H1 (cell line): ENCODE measurements at regions not wholly inside any gene's neighbourhood (a gene's known extent, or its start where the extent isn't known, plus 50 kb on each side); places are given as distances from the start of the nearest gene placed in this dataset.

Experiments used
- CTCF ChIA-PET: fragments of 300-600 bp; sonication (Branson Sonifier 250); formaldehyde crosslinking; loops from one replicate; lab custom pipeline; 2021; ENCODE audit not compliant: partially characterized antibody; lab: Charles Lee
- POLR2A ChIA-PET: fragments of 300-600 bp; sonication (Branson Sonifier 250); formaldehyde crosslinking; loops from one replicate; lab custom pipeline; 2021; ENCODE audit warnings: inconsistent platforms; ENCODE audit not compliant: partially characterized antibody; lab: Charles Lee
- DNase-seq, 2 experiments: peaks; one replicate each; pipeline versions ENCODE4 v3.0.0 to v3.0.0-alpha.2; 2010 to 2022; ENCODE audit warnings: low spot score in 2 of 2, low read depth in 1 of 2, mixed read lengths in 1 of 2
- FAIRE-seq: peaks from 2 replicates; lab custom pipeline; 2011; peaks lifted over from hg19 to GRCh38; lab: Jason Lieb, UNC
- H2AFZ ChIP-seq: 2 replicates; pipeline ENCODE4 v1.8.1; 2012; ENCODE audit warnings: low read length, inconsistent platforms
- H2AK5ac ChIP-seq: 2 replicates; pipeline ENCODE4 v1.6.1; 2013; ENCODE audit warnings: low read depth, low read length
- H2BK120ac ChIP-seq: replicated peaks from 2 replicates; pipeline ENCODE3; 2013; ENCODE audit warnings: low read depth, low read length, inconsistent platforms
- H2BK12ac ChIP-seq: 2 replicates; pipeline ENCODE4 v1.6.1; 2013; ENCODE audit warnings: low read depth, low read length
- H2BK15ac ChIP-seq: 2 replicates; pipeline ENCODE4 v1.6.1; 2013; ENCODE audit warnings: low read length
- H2BK20ac ChIP-seq: 2 replicates; pipeline ENCODE4 v1.6.1; 2013; ENCODE audit warnings: low read length
- H2BK5ac ChIP-seq: 2 replicates; pipeline ENCODE4 v1.6.1; 2013; ENCODE audit warnings: low read depth, low read length
- H3K14ac ChIP-seq: 2 replicates; pipeline ENCODE4 v1.6.1; 2013; ENCODE audit warnings: inconsistent platforms; ENCODE audit not compliant: insufficient read length
- H3K18ac ChIP-seq: 2 replicates; pipeline ENCODE4 v1.6.1; 2013; ENCODE audit warnings: low read length; ENCODE audit errors: extremely low read depth
- H3K23ac ChIP-seq: 2 replicates; pipeline ENCODE4 v1.6.1; 2013; ENCODE audit warnings: inconsistent platforms; ENCODE audit not compliant: insufficient read length
- H3K23me2 ChIP-seq: 2 replicates; pipeline ENCODE4 v1.6.1; 2013; ENCODE audit warnings: low read depth, low read length
- H3K27ac ChIP-seq: 2 replicates; pipeline ENCODE4 v1.6.1; 2011; ENCODE audit warnings: low read depth, low read length, inconsistent platforms
- H3K27me3 ChIP-seq, 4 experiments: replicated peaks in 1 of 4; 1 replicate in 1 of 4; 2 replicates in 3 of 4; pipeline versions ENCODE4 v1.6.1 to v1.8.1; 2011 to 2013; ENCODE audit warnings: low read length in 3 of 4, mild to moderate bottlenecking in 3 of 4, inconsistent platforms in 2 of 4, mixed read lengths in 2 of 4, moderate library complexity in 1 of 4; ENCODE audit not compliant: control insufficient read depth in 3 of 4, insufficient read depth in 3 of 4; ENCODE audit errors: extremely low read depth in 1 of 4
- H3K36me3 ChIP-seq, 4 experiments: 2 replicates each; pipeline versions ENCODE4 v1.6.1 to v1.8.1; 2011 to 2013; ENCODE audit warnings: mild to moderate bottlenecking in 4 of 4, low read length in 3 of 4, moderate library complexity in 2 of 4, control low read depth in 1 of 4, inconsistent platforms in 1 of 4; ENCODE audit not compliant: insufficient read depth in 4 of 4, control insufficient read depth in 2 of 4
- H3K4ac ChIP-seq: replicated peaks from 2 replicates; pipeline ENCODE3; 2013; ENCODE audit warnings: low read length, low read depth, mixed read lengths, inconsistent platforms; ENCODE audit not compliant: insufficient read length
- H3K4me1 ChIP-seq, 4 experiments: replicated peaks in 1 of 4; 1 replicate in 1 of 4; 2 replicates in 3 of 4; pipeline versions ENCODE4 v1.6.1 to v1.8.1; 2011 to 2013; ENCODE audit warnings: low read length in 3 of 4, inconsistent platforms in 2 of 4, mixed read lengths in 1 of 4; ENCODE audit not compliant: insufficient read depth in 4 of 4, control insufficient read depth in 3 of 4
- H3K4me2 ChIP-seq, 2 experiments: 2 replicates each; pipeline versions ENCODE4 v1.6.1 to v1.8.1; 2011 to 2013; ENCODE audit warnings: low read depth in 2 of 2, low read length in 2 of 2, control low read depth in 1 of 2, inconsistent platforms in 1 of 2, mild to moderate bottlenecking in 1 of 2; ENCODE audit not compliant: insufficient read depth in 1 of 2
- H3K4me3 ChIP-seq, 4 experiments: fragments of 200-600, 300-600 bp in 1 of 4; sonication (generic), shearing (Covaris generic), sonication (Bioruptor Twin) in 1 of 4; 2 replicates each; pipeline versions ENCODE4 v1.5.1 to v1.8.1; 2011 to 2016; ENCODE audit warnings: low read length in 4 of 4, low read depth in 3 of 4, control low read depth in 2 of 4, inconsistent platforms in 2 of 4, mild to moderate bottlenecking in 2 of 4, mixed read lengths in 1 of 4, moderate library complexity in 1 of 4; ENCODE audit not compliant: insufficient read depth in 2 of 4; ENCODE audit errors: extremely low read depth in 1 of 4
- H3K56ac ChIP-seq: replicated peaks from 2 replicates; pipeline ENCODE3; 2013; ENCODE audit warnings: low read depth, mild to moderate bottlenecking, mixed read lengths, low read length, inconsistent platforms; ENCODE audit not compliant: insufficient read length
- H3K79me1 ChIP-seq: 2 replicates; pipeline ENCODE4 v1.6.1; 2013; ENCODE audit warnings: low read depth, low read length, control low read depth
- H3K79me2 ChIP-seq, 2 experiments: 2 replicates each; pipeline versions ENCODE4 v1.6.1 to v1.8.1; 2012 to 2013; ENCODE audit warnings: low read length in 2 of 2, mild to moderate bottlenecking in 2 of 2, inconsistent platforms in 1 of 2; ENCODE audit not compliant: insufficient read depth in 2 of 2, control insufficient read depth in 1 of 2
- H3K9ac ChIP-seq, 4 experiments: replicated peaks in 1 of 4; 1 replicate in 1 of 4; 2 replicates in 3 of 4; pipeline versions ENCODE4 v1.6.1 to v1.8.1; 2011 to 2013; ENCODE audit warnings: low read depth in 3 of 4, low read length in 3 of 4, control low read depth in 2 of 4, mild to moderate bottlenecking in 2 of 4, moderate library complexity in 2 of 4, inconsistent platforms in 1 of 4; ENCODE audit errors: extremely low read depth in 1 of 4
- H3K9me3 ChIP-seq, 2 experiments: 2 replicates each; pipeline versions ENCODE4 v1.6.1 to v1.8.1; 2012 to 2013; ENCODE audit warnings: mild to moderate bottlenecking in 2 of 2, moderate library complexity in 2 of 2, control low read depth in 1 of 2, inconsistent platforms in 1 of 2, low read depth in 1 of 2, low read length in 1 of 2, mixed read lengths in 1 of 2; ENCODE audit not compliant: insufficient read depth in 2 of 2
- H4K20me1 ChIP-seq, 2 experiments: replicated peaks in 1 of 2; 2 replicates each; pipeline versions ENCODE3 to v1.8.1; 2011 to 2013; ENCODE audit warnings: inconsistent platforms in 2 of 2, low read length in 2 of 2, mild to moderate bottlenecking in 1 of 2; ENCODE audit not compliant: insufficient read depth in 2 of 2, control insufficient read depth in 1 of 2
- H4K5ac ChIP-seq: 2 replicates; pipeline ENCODE4 v1.6.1; 2013; ENCODE audit warnings: low read length, low read depth, mixed read lengths, inconsistent platforms; ENCODE audit not compliant: insufficient read length
- H4K8ac ChIP-seq: 2 replicates; pipeline ENCODE4 v1.8.0; 2013; ENCODE audit warnings: mild to moderate bottlenecking, moderate library complexity, low read length, inconsistent platforms; ENCODE audit not compliant: insufficient read depth; ENCODE audit errors: extremely low read depth
- H4K91ac ChIP-seq: replicated peaks from 2 replicates; pipeline ENCODE3; 2013; ENCODE audit warnings: low read length, mixed read lengths, inconsistent platforms; ENCODE audit not compliant: insufficient read length
- CEBPB ChIP-seq: IDR thresholded peaks from 2 replicates; pipeline ENCODE4 v1.6.1; 2012; ENCODE audit warnings: low read depth, low read length
- CHD2 ChIP-seq: IDR thresholded peaks from 2 replicates; pipeline ENCODE4 v1.6.1; 2012; ENCODE audit warnings: low read length, improper control_type of control experiment
- CREB1 ChIP-seq: IDR thresholded peaks from 2 replicates; pipeline ENCODE4 v1.6.1; 2012; ENCODE audit warnings: inconsistent platforms
- EGR1 ChIP-seq: IDR thresholded peaks from 2 replicates; pipeline ENCODE4 v1.6.1; 2011; ENCODE audit warnings: low read depth, low read length, borderline replicate concordance
- GTF2F1 ChIP-seq: IDR thresholded peaks from 2 replicates; pipeline ENCODE4 v1.6.1; 2012; ENCODE audit warnings: low read depth, low read length, improper control_type of control experiment, borderline replicate concordance
- NANOG ChIP-seq: IDR thresholded peaks from 2 replicates; pipeline ENCODE4 v1.6.1; 2011; ENCODE audit warnings: low read length, low read depth, mild to moderate bottlenecking, inconsistent platforms; ENCODE audit not compliant: insufficient read depth, poor library complexity, severe bottlenecking
- RBBP5 ChIP-seq: IDR thresholded peaks from 2 replicates; pipeline ENCODE4 v1.7.1; 2012; ENCODE audit warnings: low read depth, mild to moderate bottlenecking, inconsistent platforms, low read length, moderate library complexity, borderline replicate concordance
- RNF2 ChIP-seq: fragments of 200-900, 300-1000 bp; sonication (generic); IDR thresholded peaks from 2 replicates; pipeline ENCODE4 v1.7.1; 2016; ENCODE audit warnings: borderline replicate concordance, low read depth, mild to moderate bottlenecking, antibody characterized with exemption, low read length; ENCODE audit not compliant: poor library complexity, severe bottlenecking; ENCODE audit errors: missing control alignments
- TAF7 ChIP-seq: optimal IDR thresholded peaks from 2 replicates; pipeline ENCODE3; 2011; ENCODE audit warnings: low read depth, mild to moderate bottlenecking, inconsistent platforms, low read length, moderate library complexity, borderline replicate concordance
- WGBS, 2 experiments: shearing (Covaris generic) in 1 of 2; methylation state at CpG; one replicate each; pipeline versions ENCODE4 v1.1.6 to v1.1.7; 2013 to 2015; ENCODE audit warnings: low lambda C conversion rate in 2 of 2, mixed read lengths in 2 of 2, inconsistent platforms in 1 of 2, low coverage in 1 of 2, missing lambda C conversion rate in 1 of 2; ENCODE audit not compliant: insufficient replicate concordance in 2 of 2, insufficient coverage in 1 of 2, insufficient read length in 1 of 2; ENCODE audit errors: extremely low coverage in 1 of 2, missing lambda C conversion rate in 1 of 2; 5-methylcytosine and 5-hydroxymethylcytosine counted together
- TF ChIP-seq, protein P1 (sequence below): IDR thresholded peaks from 2 replicates; pipeline ENCODE4 v1.6.1; 2012; ENCODE audit warnings: low read length, inconsistent platforms

GRCh38 chr9:18331808-18332209, 142.1 kb upstream of the ADAMTSL1 start:
- Histone ChIP-seq H3K23ac (no peak overlapping the region), H2BK12ac (no peak overlapping the region), H3K9me3 (no peaks in the 10 kb centered on the region), H2AK5ac (no peak overlapping the region), H2BK15ac (no peak overlapping the region), H2BK120ac (no peak overlapping the region), H3K4ac (no peak overlapping the region), H3K23me2 (no peaks in the 10 kb centered on the region), H3K27ac (no peak overlapping the region), H4K91ac (no peak overlapping the region), H3K4me3 (no peak overlapping the region), H3K27me3 (no peaks in the 10 kb centered on the region), H4K20me1 (no peaks in the 10 kb centered on the region), H3K18ac (no peak overlapping the region), H3K79me2 (no peaks in the 10 kb centered on the region), H3K56ac (no peak overlapping the region), H3K4me1 (peaks cover 0 to 2% (median under 1%) of the 10 kb centered on the region in 4 experiments; a peak in 3 of 7 replicates), H3K9ac (no peak overlapping the region), H2BK5ac (no peak overlapping the region), H3K79me1 (no peaks in the 10 kb centered on the region), H2AFZ (no peak overlapping the region), H4K5ac (no peak overlapping the region), H4K8ac (no peak overlapping the region), H2BK20ac (no peak overlapping the region), H3K36me3 (no peaks in the 10 kb centered on the region), H3K14ac (no peak overlapping the region), H3K4me2 (no peak overlapping the region)
- CTCF ChIA-PET, result no interaction called here
- TF ChIP-seq NANOG (no peak), TAF7 (no peak), CHD2 (no peak), EGR1 (no peak), CREB1 (no peak), RNF2 (no peak), RBBP5 (no peak), CEBPB (no peak), GTF2F1 (no peak)
- TF ChIP-seq, protein P1, sequence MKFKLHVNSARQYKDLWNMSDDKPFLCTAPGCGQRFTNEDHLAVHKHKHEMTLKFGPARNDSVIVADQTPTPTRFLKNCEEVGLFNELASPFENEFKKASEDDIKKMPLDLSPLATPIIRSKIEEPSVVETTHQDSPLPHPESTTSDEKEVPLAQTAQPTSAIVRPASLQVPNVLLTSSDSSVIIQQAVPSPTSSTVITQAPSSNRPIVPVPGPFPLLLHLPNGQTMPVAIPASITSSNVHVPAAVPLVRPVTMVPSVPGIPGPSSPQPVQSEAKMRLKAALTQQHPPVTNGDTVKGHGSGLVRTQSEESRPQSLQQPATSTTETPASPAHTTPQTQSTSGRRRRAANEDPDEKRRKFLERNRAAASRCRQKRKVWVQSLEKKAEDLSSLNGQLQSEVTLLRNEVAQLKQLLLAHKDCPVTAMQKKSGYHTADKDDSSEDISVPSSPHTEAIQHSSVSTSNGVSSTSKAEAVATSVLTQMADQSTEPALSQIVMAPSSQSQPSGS, result no peak
- POLR2A ChIA-PET, result no interaction called here
- no peak for DNase-seq
- FAIRE-seq, result no peak
- WGBS, 2 experiments, result 93% methylated on average over 1 of the region's 1 CpG; no CpG with 5 or more reads in 1 of the 2 experiments
